SHP77 treated with DMSO at 0.1 percent for 48 hours (cell line): ENCODE measurements at regions not wholly inside any gene's neighbourhood (a gene's known extent, or its start where the extent isn't known, plus 50 kb on each side); places are given as distances from the start of the nearest gene placed in this dataset.

ENCODE experiments used
- DNase-seq: peaks from one replicate; lab custom pipeline; 2025; lab: John Stamatoyannopoulos, UW

DNA sequence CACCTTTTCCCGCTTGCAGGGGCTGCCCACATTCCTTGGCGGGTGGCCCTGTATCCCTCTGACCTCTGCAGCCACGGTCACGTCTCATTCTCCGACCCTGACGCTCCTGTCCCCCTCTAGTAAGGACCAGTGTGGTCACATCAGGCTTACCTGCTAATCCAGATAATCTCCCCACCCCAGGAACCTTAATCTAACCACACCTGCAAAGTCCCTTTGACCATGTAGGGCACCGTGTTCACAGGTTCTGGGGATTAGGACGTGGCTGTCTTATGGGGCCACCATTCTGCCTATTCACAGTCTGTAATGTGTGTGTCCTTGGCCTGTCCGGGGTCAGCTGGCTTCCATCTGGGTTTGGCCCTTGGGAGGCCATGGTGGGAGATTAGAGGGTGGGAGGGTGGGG, 368.9 kb downstream of the AACS start:
- no peak for DNase-seq

DNA sequence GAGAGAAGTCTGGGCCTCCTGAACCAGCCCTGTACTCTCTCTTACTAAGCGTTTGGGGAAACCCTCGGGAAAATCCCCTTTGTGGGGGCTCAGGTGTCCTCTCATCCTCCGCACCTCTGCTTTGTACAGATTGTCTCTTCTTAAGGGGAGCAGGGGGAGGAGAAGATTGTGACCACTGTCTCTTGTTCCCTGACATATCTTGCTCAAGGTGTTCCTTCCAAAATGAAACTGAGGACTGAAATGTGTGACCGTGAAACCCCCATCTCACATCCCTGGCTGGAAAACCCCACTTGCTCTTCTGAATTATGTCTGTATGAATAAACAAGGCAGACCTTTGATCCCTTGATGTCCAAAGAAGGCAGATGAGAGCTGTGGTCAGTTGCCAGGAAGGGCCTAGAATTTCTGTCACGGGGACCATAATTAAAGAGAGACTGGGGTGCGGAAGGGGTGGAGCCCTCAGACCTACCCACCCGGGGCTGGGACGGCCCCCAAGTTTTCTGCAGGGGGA, 369.8 kb downstream of the AACS start:
- DNase-seq: no peak

DNA sequence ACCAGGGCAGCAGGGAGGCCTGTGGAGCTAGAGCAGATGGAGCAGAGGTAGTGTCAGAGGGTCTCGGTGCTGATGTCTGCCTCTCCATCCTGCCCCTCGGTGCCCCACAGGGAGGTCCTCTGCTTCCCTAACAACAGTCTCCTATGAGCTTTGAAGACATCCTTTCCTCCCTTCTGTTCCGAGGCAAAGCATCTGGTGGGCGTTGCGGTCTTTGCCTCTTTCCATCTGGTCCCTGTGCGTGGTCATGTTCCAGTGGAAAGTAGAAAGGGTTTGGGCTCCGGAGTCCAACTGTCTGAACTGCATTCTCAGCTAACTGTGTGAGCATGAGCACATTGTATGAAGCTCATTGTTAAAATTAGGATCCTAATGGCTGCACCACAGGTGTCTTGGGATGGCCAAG, 370.6 kb downstream of the AACS start:
- DNase-seq: no peak

DNA sequence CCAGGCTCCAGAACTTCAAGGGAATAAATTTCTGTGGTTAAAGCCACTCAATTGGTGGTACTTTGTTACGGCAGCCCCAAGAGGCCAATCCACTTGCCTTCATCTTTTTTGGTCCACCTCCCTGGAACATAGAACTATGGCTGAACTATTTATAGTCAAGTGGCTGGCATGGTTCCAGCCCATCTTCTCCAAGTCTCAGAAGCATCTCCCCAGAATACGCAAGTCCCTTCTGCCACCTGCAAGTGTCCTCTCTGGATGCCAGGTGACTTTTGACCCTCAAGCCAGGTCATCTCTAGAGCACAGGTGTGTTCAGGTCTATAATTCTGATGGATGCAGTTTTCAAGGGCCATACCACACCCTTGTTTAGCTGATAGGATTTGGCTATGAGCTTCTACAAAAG, 371.5 kb downstream of the AACS start:
- no peak for DNase-seq

DNA sequence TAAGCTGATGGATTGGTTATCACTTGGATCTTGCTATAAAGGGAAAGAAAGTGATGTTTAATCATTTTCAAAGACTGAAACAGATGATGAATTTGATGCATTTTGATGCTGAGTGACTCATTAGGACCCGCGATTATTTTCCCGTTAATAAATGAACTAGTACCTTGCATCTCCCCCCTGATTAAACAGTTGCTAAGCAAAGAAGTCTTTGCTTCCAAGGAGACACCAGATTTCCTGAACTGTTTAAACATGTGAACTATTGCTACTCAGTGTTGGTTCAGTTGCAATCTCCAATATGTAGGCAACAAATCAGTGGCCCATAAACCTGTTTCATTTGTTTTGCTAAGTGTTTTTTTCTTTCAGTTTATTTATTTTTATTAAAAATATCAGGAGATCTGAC, 375.2 kb downstream of the AACS start:
- DNase-seq: no peak

DNA sequence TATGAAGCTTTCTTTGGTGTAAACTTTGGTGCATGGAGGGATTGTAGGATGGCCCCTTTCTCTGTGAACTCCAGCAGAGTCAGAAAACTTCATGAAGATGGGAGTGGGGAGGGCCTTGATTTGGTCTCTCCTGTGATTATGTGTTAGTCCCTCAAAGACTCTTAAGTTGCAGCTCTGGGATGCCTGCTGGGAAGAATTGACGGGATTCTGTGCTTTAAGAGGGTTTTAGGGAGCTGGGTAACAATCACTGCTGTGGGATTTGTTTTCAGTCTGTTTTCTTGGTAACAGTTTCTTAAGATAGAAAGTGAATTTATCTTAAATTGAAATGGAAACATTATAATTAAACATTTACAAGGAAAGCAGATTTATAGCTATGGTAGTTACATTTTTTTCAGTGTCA, 378.1 kb downstream of the AACS start:
- DNase-seq: no peak

DNA sequence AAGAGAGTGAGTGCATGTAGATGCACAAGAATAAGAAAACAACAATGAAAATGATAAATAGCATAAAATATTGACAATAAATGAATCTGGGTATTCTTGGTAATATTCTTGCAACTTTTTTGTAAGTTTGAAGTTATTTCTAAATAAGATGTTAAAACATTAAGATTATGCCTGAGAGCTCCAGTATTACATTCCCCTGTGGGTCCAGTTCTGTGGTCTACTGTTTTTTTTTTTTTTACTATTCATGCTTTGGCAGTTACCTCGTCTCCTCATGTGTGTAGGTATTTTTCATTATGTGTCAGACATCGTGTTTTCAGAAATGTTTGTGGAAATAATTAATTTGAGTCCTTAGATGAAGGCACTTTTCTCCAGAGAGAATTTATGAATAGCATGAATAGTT, 386.2 kb downstream of the AACS start:
- DNase-seq: no peak

DNA sequence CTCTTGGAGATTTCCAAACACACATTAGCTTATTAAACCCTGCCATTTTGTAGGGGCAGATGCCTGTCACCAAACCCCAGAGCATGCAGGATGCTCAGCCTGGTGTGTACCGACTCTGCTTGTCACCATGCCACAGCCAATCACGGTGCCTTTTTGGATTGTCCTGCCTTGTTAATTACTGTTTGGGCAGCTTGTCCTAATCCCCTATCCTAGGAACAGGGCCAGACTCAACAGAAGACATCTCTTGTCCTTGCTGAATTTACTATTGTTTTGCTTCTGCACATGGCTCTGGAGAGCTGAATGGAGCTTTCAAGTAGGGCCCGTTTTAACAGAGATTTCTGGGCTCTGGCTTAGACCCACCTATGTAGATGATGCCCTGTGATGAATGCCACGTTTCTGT, 388.5 kb downstream of the AACS start:
- no peak for DNase-seq

DNA sequence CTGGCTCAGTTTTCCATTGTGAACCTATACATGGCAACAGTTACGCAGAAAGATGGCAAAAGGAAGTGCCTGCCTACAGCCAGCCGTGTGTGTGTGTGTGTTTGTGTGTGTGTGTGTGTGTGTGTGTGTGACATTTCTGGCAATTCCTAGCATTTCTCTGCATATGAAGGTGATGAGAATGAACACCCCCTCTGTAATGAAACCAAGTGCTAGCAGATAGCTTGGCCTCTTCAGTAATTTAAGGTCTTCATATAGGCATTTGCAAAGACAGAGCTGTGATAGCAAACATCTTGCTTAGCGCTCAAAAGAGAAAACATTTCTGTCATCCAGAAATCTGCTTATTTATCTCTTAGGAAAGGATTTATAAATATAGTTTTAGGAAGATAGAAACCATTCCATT, 389.1 kb downstream of the AACS start:
- DNase-seq: no peak

DNA sequence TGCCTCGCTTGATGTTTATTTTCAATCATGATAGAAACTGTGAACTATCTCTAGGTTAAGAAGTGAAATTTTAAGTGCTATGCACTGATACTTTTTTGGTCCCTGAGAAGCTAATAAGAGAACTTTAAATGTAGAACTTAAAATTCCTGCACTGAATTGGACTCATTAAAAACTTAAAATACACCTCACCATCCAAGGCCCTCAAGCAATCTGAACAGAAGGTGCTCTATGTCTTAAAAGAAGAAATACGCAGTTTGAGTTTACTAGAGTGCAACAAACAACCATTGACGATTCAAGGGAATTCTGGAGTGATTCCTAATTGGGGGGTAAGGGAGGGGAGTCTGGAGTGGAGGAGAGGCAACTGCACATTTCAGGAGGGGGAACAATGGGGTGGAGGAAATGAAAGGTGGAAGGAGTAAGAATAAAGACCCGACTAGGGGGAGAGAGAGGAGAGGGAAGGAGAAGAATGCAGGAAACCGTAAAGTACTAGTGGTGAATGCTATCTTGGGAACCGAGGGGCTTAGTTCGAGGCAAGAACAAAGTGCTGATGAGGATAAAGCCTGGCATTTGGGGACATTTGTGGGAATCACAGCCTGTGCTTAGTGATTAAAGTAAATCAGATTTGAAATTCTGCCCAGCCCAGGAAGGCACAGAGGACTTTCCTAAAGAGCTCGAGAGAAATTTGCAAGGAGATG, 389.7 kb downstream of the AACS start:
- DNase-seq: no peak

DNA sequence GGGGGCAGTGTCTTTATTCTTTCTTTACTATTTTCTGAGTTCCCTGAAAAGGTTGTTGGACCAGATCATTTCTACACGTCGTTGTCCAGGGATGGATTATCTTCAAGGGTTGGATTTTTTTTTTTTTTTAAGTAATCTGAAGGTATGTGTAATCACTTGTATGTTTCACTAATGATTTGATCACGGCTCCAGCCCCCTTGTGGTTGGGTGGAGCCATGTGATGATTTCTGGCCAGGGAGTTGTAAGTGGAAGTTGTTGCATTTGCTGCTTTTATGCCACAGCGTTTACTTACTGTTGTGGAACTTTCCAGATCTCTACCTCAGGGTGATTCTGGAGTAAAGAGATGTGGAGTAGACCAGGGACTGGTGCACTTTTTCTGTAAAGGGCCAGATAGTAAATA, 390.3 kb downstream of the AACS start:
- DNase-seq: no peak

DNA sequence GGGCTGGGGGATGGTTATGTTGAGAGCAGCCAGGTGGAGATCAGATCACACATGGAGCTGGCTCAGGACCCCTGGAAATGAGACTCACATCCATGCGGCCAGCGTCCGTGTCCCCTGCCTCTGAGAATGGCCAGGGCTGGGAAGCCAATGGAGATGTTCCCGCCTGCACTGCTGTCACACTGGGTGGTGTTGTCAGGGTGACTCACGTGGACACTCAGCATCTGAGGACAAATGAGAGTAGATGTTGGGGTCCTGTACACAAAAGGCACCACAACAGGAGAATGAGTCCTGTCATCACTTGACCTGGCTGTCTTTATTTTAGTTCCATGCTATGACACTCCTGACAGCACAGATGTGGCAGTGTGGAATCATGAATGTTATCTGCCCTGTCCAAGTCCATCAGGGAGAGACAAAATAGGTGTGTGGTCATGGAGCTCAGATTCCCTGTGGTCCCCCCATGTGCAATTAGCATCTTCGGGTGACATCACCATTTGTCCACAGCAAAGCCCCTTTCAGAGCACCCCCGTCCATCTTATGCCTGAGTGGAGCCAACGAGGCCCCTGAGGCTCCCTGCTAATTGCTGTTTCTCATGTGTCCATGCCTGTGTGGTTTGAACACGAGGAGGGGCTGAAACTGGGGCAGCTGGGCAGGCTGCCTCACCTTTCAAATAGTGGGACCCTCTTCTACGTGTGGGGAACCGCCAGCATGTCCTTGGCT, 393.5 kb downstream of the AACS start:
- no peak for DNase-seq

DNA sequence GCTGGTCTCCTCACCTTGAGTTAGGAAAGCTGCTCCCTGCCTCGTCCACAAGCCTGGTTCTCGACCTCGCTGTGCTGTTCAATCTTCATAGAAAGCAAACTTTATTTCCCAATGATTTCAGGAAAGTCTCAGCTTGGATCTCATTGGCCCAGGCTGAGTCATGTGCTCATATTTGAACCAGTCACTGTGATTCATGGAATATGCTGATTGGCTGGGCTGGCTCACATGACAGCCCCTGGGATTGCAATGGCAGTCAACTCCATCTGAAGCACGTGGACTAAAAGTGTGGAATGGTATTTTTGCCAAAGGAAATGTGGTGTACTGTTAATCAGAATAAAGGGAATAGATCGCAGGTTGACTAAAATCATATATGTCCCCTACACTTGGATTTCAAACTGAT, 396.6 kb downstream of the AACS start:
- DNase-seq: no peak

DNA sequence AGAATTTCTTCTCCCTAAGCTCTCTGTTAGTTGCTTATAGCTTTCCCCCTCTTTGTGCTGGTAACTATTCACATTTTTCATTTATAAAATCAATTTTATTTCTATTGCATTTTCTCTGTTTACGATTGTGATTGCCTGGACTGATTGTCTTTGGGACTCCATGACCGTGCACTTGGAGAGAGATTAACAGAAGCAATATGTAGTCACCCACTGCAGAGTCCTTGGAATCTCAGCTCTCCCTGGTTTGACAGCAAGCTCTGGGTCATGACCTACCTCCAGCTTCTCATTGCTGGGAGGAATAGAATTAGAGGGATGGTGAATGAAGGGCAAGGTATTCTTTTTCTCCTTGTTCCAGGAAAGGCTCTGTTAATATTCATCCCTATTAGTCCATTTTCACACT, 398.2 kb downstream of the AACS start:
- no peak for DNase-seq

DNA sequence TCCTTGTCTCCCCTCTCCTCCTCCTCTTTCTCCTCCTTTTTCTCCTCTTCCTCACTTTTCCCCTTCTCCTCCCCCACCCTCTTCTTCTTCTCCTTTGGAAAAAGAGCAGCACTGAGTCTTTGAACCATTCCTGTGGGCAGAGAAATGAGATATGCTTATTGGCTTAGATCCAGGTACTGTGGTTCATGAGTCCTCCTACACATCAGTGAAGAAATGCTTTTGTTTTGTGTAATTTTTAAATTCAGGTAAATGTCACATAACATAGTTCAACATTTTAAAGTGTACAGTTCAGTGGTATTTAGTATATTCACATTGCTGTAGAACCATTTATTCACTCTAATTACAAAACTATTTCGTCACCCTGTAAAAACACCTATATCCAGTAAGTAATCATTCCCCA, 402.1 kb downstream of the AACS start:
- no peak for DNase-seq

DNA sequence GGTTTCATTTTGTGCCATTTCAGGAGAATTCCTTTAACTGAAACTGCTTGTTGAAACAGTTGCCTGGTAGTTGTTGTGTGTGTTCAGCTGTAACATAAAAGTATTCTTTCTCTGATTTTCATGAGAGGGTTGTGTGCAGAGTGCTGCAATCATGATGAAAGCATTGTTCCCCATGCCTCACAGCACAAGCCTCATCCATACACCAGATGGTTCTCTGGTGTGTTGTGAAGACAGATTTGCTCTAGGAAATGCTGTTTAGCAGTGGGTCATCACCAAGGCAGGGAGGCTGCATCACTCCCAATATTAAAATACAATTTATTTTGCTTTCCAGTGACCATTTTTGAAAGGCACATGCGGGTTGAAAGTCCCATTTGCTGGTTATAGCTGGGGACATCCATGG, 404.4 kb downstream of the AACS start:
- no peak for DNase-seq

DNA sequence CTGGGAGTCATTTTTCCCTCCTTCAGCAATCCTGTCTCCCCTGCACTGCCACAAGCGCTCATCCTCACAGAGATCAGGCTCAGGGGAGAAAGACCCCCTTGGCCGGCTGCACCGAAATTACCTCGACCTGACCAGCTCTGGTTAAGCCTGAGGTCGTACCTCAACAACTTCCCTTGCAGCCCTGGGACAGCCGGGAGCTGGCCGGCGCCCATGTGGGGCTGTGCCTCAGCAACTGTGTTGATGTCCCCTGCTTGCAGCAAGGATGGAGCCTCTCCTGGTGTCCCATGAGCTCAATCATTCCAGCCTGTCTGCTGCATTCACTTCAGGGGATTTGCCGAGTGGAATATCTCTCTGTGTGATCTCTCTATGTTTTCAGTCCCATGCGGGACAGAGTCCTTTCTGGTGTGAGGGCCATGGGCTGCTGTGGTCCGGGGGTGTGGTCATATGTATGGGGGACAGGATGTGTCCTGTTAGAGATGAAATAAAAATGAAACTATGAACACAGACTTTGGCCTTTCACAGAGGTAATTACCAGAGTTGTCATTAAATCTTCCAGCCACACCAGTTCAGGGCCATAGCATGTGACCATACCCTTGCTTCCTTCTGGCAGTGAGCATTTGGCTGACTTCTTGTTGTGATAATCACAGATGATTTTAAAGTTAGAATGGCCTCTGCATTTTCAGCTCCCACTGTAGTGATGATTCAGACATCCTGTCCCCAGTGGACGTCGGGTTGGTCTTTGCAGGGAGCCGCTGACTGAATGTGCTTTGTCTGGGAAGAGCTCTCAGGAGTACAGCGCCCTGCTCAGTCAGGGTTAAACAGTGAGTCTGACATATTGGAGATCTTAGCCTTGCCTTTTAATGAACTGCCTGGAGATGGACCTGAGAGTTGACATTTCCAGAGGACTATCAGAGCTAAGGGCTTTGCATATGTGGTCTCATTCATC, 405.9 kb downstream of the AACS start:
- DNase-seq: no peak

DNA sequence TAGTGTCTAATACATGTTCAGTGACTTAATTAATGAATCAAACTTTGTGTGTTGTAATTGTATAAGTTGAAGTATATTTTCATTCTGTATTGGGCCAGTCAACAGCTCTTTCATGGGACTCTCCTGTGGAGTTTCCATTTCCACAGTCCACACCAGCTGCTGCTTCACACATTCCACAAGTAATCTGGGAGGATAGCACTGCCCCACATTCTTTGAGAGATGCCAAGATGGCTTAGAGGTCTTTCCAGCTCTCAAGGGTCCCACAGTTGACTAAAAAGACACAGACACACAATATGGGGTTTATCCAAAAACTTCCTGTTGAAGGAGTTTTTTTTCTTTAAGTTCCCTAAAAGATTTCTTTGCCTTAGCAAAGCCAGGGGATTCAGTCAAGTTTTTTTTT, 408.3 kb downstream of the AACS start:
- DNase-seq: no peak

DNA sequence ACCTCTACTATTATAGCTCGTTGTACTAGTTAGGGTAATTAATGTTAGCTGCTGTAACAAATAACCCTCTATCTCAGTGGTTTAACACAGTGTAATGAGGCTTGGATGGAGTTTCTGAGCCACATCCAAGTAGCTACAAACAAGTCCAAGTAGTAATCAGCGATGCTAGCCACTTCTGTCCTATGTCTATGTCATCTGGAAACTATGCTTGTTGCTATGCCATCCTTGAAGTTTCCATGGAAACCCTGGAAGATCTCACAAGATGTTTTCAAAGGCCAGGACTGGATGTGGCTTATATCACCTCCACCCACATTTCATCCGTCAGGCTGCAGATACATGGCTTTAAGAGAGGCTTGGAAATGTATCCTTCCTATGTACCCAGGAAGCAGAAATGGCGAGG, 422.1 kb downstream of the AACS start:
- DNase-seq: no peak

DNA sequence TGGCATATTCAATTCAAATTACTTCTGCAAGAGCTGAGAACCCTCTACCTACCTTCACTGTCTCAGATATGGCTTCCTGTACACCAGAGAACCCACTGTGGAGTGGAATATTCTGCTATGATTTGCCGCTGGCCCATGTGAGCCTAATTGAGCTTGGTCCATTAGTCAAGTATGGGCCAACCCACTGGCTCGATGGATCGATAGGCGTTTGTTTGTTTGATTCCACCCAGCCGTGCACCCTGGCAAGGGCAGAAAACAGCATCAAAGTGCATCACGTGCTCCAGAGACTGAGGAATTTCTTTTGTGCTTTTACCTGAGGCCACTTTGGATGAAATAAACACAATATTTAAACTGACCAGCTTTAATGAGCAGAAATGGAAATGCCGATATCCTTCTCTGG, 426.3 kb downstream of the AACS start:
- DNase-seq: no peak

DNA sequence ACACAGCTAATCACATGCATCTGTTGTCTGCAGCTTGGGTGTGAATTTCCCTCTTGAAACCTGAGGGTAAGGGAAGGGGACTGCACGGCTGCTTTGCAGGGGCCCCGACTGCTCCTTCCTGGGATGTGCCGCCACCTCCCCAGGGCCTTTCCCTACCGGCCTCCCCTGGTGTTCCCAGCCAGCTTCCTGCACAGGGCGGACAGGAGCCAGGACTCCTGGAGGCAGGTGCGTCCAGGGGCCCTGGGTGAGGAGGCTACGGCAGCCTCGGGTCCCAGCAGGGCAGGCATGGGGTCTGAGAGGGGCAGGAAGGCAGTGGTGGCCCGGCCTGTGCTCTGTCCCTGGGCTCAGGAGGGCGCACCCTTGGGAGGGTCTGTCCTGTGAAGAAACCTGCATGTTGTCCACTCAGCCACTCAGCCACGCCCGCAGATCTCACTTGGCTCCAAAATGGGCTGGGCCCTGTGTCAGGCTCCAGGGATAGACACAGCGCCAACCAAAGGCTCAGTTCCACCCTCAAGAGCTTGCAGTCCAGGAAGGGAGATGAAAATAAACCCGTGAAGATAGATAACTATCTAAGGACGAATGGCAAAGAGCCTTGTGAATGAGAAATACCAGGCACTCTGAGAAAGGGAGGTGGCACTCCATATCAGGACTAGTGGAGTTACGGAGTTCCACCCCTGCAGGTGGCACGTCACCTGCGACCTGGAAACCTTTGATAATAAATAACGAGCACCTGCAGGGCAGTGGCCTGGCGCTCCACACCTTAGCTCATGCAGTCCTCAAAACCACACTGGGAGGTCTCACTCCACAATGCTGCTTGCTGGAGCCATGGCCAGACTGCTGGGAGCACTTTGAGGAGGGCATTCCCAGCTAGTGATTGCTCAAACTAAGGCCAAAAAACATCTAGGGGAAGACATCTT, 427.4 kb downstream of the AACS start:
- DNase-seq: no peak
